ENCODE measurements at regions not wholly inside any gene's neighbourhood (a gene's known extent, or its start where the extent isn't known, plus 50 kb on each side); places are given as distances from the start of the nearest gene placed in this dataset.

- in situ Hi-C loops (cut with MboI; ENCODE audit: low pct_unique_long_range_greater_than_20kb, low sequenced_read_pairs): no loop called here
- DNase-seq: no peak
Observed at GRCh38 chr11:92758241-92758780, 211.1 kb upstream of the MTNR1B start.

GRCh38 chr11:92759571-92760214 is 209.8 kb upstream of the MTNR1B start:
- in situ Hi-C loops (cut with MboI; ENCODE audit: low pct_unique_long_range_greater_than_20kb, low sequenced_read_pairs): no loop called here
- DNase-seq: no peak

GRCh38 chr11:92762121-92762540 is 207.3 kb upstream of the MTNR1B start:
- in situ Hi-C loops (cut with MboI; ENCODE audit: low pct_unique_long_range_greater_than_20kb, low sequenced_read_pairs): no loop called here

GRCh38 chr11:92763336-92763735 is 206.1 kb upstream of the MTNR1B start:
- no peak for DNase-seq
- in situ Hi-C loops (cut with MboI; ENCODE audit: low pct_unique_long_range_greater_than_20kb, low sequenced_read_pairs): no loop called here

More at GRCh38 chr11:92762121-92762540, 207.3 kb upstream of the MTNR1B start:
- no peak for DNase-seq

GRCh38 chr11:92764128-92764527 is 205.3 kb upstream of the MTNR1B start:
- DNase-seq: no peak
- in situ Hi-C loops (cut with MboI; ENCODE audit: low pct_unique_long_range_greater_than_20kb, low sequenced_read_pairs): no loop called here

GRCh38 chr11:92765082-92765840 is 204.2 kb upstream of the MTNR1B start:
- in situ Hi-C loops (cut with MboI; ENCODE audit: low pct_unique_long_range_greater_than_20kb, low sequenced_read_pairs): no loop called here

GRCh38 chr11:92765965-92766371 is 203.5 kb upstream of the MTNR1B start:
- DNase-seq: peak; percentile 69
- in situ Hi-C loops (cut with MboI; ENCODE audit: low pct_unique_long_range_greater_than_20kb, low sequenced_read_pairs): no loop called here

More at GRCh38 chr11:92765082-92765840, 204.2 kb upstream of the MTNR1B start:
- no peak for DNase-seq

- in situ Hi-C loops (cut with MboI; ENCODE audit: low pct_unique_long_range_greater_than_20kb, low sequenced_read_pairs): no loop called here
- no peak for DNase-seq
Observed at GRCh38 chr11:92766698-92767097, 202.8 kb upstream of the MTNR1B start.

GRCh38 chr11:92767416-92767815 is 202.0 kb upstream of the MTNR1B start:
- DNase-seq: no peak
- in situ Hi-C loops (cut with MboI; ENCODE audit: low pct_unique_long_range_greater_than_20kb, low sequenced_read_pairs): no loop called here

- in situ Hi-C loops (cut with MboI; ENCODE audit: low pct_unique_long_range_greater_than_20kb, low sequenced_read_pairs): no loop called here
- DNase-seq: no peak
Observed at GRCh38 chr11:92768121-92768840, 201.2 kb upstream of the MTNR1B start.

- in situ Hi-C loops (cut with MboI; ENCODE audit: low pct_unique_long_range_greater_than_20kb, low sequenced_read_pairs): no loop called here
- DNase-seq: no peak
Observed at GRCh38 chr11:92769112-92769511, 200.3 kb upstream of the MTNR1B start.

GRCh38 chr11:92770419-92770818 is 199.0 kb upstream of the MTNR1B start:
- in situ Hi-C loops (cut with MboI; ENCODE audit: low pct_unique_long_range_greater_than_20kb, low sequenced_read_pairs): no loop called here
- no peak for DNase-seq

- no peak for DNase-seq
Observed at GRCh38 chr11:92770981-92771380, 198.5 kb upstream of the MTNR1B start.

GRCh38 chr11:92771701-92772100 is 197.8 kb upstream of the MTNR1B start:
- no peak for DNase-seq
- in situ Hi-C loops (cut with MboI; ENCODE audit: low pct_unique_long_range_greater_than_20kb, low sequenced_read_pairs): no loop called here

More at GRCh38 chr11:92770981-92771380, 198.5 kb upstream of the MTNR1B start:
- in situ Hi-C loops (cut with MboI; ENCODE audit: low pct_unique_long_range_greater_than_20kb, low sequenced_read_pairs): no loop called here

- DNase-seq: no peak
- in situ Hi-C loops (cut with MboI; ENCODE audit: low pct_unique_long_range_greater_than_20kb, low sequenced_read_pairs): no loop called here
Observed at GRCh38 chr11:92775003-92775676, 194.3 kb upstream of the MTNR1B start.

- DNase-seq: no peak
- in situ Hi-C loops (cut with MboI; ENCODE audit: low pct_unique_long_range_greater_than_20kb, low sequenced_read_pairs): no loop called here
Observed at GRCh38 chr11:92776676-92777075, 192.8 kb upstream of the MTNR1B start.

- in situ Hi-C loops (cut with MboI; ENCODE audit: low pct_unique_long_range_greater_than_20kb, low sequenced_read_pairs): no loop called here
- DNase-seq: no peak
Observed at GRCh38 chr11:92779746-92780145, 189.7 kb upstream of the MTNR1B start.

GRCh38 chr11:92781151-92781550 is 188.3 kb upstream of the MTNR1B start:
- in situ Hi-C loops (cut with MboI; ENCODE audit: low pct_unique_long_range_greater_than_20kb, low sequenced_read_pairs): no loop called here
- no peak for DNase-seq

- in situ Hi-C loops (cut with MboI; ENCODE audit: low pct_unique_long_range_greater_than_20kb, low sequenced_read_pairs): no loop called here
- DNase-seq: no peak
Observed at GRCh38 chr11:92782806-92783205, 186.6 kb upstream of the MTNR1B start.

Measured in KBM-7 (cell line).